OCI-LY3 (cell line): ENCODE measurements at regions not wholly inside any gene's neighbourhood (a gene's known extent, or its start where the extent isn't known, plus 50 kb on each side); places are given as distances from the start of the nearest gene placed in this dataset.

ENCODE experiments used
- EZH2phosphoT487 ChIP-seq: fragments of 200-600 bp; shearing (Covaris generic); IDR thresholded peaks from 2 replicates; pipeline ENCODE4 v1.6.1; 2018; ENCODE audit warnings: antibody characterized with exemption, mixed run types, low read depth
- TF ChIP-seq, protein P1 (sequence below): fragments of 200-600, 300-600 bp; sonication (generic); IDR thresholded peaks from 2 replicates; pipeline ENCODE4 v1.5.1; 2014; ENCODE audit warnings: antibody characterized with exemption, low read length, low read depth

DNA sequence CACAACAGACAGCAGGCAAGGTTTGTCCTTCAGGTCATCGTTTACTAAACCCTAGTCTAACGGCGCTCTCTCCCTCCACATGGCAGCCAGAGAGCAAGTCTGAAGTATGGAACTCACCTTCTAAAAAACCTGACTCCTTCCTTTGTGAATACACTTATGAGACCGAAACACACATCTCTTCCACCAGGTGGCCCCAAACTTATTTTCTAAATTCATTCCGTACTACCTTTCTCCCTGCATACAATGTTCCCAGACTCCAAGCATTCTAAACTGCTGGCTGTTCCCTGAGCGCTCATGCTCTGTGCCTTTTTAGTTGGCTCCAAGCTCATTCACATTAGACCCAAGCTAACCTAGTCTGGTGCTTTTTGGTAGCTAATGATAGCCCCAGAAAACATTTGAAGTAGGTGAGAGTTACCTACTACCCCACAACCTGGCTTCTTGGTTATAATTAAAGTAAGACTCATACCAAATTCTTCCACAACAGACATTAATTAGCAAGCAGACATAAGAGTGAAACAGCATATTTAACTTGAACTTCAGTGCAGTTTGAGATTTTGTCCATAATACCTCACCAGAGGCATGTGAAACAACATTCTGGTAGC is 67.6 kb upstream of the DCLK2 start:
- TF ChIP-seq, protein P1, sequence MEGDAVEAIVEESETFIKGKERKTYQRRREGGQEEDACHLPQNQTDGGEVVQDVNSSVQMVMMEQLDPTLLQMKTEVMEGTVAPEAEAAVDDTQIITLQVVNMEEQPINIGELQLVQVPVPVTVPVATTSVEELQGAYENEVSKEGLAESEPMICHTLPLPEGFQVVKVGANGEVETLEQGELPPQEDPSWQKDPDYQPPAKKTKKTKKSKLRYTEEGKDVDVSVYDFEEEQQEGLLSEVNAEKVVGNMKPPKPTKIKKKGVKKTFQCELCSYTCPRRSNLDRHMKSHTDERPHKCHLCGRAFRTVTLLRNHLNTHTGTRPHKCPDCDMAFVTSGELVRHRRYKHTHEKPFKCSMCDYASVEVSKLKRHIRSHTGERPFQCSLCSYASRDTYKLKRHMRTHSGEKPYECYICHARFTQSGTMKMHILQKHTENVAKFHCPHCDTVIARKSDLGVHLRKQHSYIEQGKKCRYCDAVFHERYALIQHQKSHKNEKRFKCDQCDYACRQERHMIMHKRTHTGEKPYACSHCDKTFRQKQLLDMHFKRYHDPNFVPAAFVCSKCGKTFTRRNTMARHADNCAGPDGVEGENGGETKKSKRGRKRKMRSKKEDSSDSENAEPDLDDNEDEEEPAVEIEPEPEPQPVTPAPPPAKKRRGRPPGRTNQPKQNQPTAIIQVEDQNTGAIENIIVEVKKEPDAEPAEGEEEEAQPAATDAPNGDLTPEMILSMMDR = peak; percentile 91
- TF ChIP-seq EZH2phosphoT487 = no peak
